HEK293 (cell line): ENCODE measurements at regions not wholly inside any gene's neighbourhood (a gene's known extent, or its start where the extent isn't known, plus 50 kb on each side); places are given as distances from the start of the nearest gene placed in this dataset.

Source experiments
- CTCF ChIA-PET: fragments of 350-600 bp; formaldehyde crosslinking; extraction: SDS; loops from one replicate; lab custom pipeline; 2021; ENCODE audit warnings: antibody characterized with exemption; lab: Yijun Ruan, JAX
- POLR2A ChIA-PET: fragments of 300-600 bp; formaldehyde crosslinking; extraction: SDS; loops from one replicate; lab custom pipeline; 2020; ENCODE audit warnings: antibody characterized with exemption, inconsistent platforms; lab: Yijun Ruan, JAX
- H3K27ac ChIP-seq: fragments of 200-500 bp; sonication (Bioruptor generic); 2 replicates; pipeline ENCODE4 v1.5.1; 2014; ENCODE audit warnings: low read depth, low read length, control low read depth, inconsistent platforms; ENCODE audit errors: extremely low read depth
- H3K36me3 ChIP-seq, 2 experiments: fragments of 200-500 bp in 1 of 2; sonication (Bioruptor generic) in 1 of 2; 1 replicate in 1 of 2; 2 replicates in 1 of 2; pipeline ENCODE4 v1.5.1; 2014 to 2017; ENCODE audit warnings: inconsistent platforms in 2 of 2, low read length in 2 of 2; ENCODE audit not compliant: control insufficient read depth in 2 of 2, insufficient read depth in 1 of 2
- H3K4me1 ChIP-seq: fragments of 200-500 bp; sonication (Bioruptor generic); 2 replicates; pipeline ENCODE4 v1.5.1; 2014; ENCODE audit warnings: mild to moderate bottlenecking, low read length, inconsistent platforms; ENCODE audit not compliant: control insufficient read depth, insufficient read depth
- H3K4me3 ChIP-seq: 2 replicates; pipeline ENCODE4 v1.5.1; 2011; ENCODE audit warnings: low read depth, mild to moderate bottlenecking, control low read depth, low read length, moderate library complexity
- H3K9me3 ChIP-seq: fragments of 200-500 bp; sonication (Bioruptor generic); 2 replicates; pipeline ENCODE4 v1.5.1; 2014; ENCODE audit warnings: low read depth, low read length, inconsistent platforms; ENCODE audit not compliant: control insufficient read depth, insufficient read depth
- GLI2 ChIP-seq: fragments of 450-650 bp; formaldehyde crosslinking; IDR thresholded peaks from 2 replicates; pipeline ENCODE4; 2017; ENCODE audit warnings: missing biosample characterization, missing genetic modification characterization, low read depth, borderline replicate concordance
- HOXC10 ChIP-seq: sonication (generic); formaldehyde crosslinking; IDR thresholded peaks from 2 replicates; pipeline ENCODE4 v1.8.1; 2023; ENCODE audit warnings: mild to moderate bottlenecking, missing genetic modification reagents
- SALL2 ChIP-seq: fragments of 450-650 bp; formaldehyde crosslinking; IDR thresholded peaks from 2 replicates; pipeline ENCODE4 v1.5.0; 2017; ENCODE audit warnings: missing biosample characterization, mild to moderate bottlenecking, missing genetic modification characterization, borderline replicate concordance
- SCRT2 ChIP-seq: fragments of 450-650 bp; formaldehyde crosslinking; IDR thresholded peaks from 2 replicates; pipeline ENCODE4 v1.5.1; 2016; ENCODE audit warnings: missing biosample characterization, missing genetic modification characterization
- SP2 ChIP-seq: fragments of 450-650 bp; formaldehyde crosslinking; IDR thresholded peaks from 2 replicates; pipeline ENCODE4 v1.5.1; 2016; ENCODE audit warnings: missing biosample characterization, missing genetic modification characterization
- YY1 ChIP-seq: fragments of 450-650 bp; formaldehyde crosslinking; IDR thresholded peaks from 2 replicates; pipeline ENCODE4 v1.5.1; 2018; ENCODE audit warnings: missing biosample characterization, missing genetic modification characterization
- ZBTB1 ChIP-seq: fragments of 450-650 bp; formaldehyde crosslinking; IDR thresholded peaks from 2 replicates; pipeline ENCODE4 v1.5.1; 2016; ENCODE audit warnings: missing biosample characterization, missing genetic modification characterization
- ZBTB17 ChIP-seq: fragments of 450-650 bp; formaldehyde crosslinking; IDR thresholded peaks from 2 replicates; pipeline ENCODE4 v1.5.1; 2016; ENCODE audit warnings: missing biosample characterization, missing genetic modification characterization
- ZBTB20 ChIP-seq: fragments of 450-650 bp; formaldehyde crosslinking; IDR thresholded peaks from 2 replicates; pipeline ENCODE4 v1.5.1; 2016; ENCODE audit warnings: missing biosample characterization, missing genetic modification characterization
- ZBTB21 ChIP-seq: fragments of 450-650 bp; formaldehyde crosslinking; IDR thresholded peaks from 2 replicates; pipeline ENCODE4 v1.5.1; 2017; ENCODE audit warnings: missing biosample characterization, missing genetic modification characterization
- ZFP3 ChIP-seq: fragments of 450-650 bp; formaldehyde crosslinking; IDR thresholded peaks from 2 replicates; pipeline ENCODE4 v1.5.1; 2016; ENCODE audit warnings: low read depth, missing biosample characterization, missing genetic modification characterization
- ZFP37 ChIP-seq: fragments of 450-650 bp; formaldehyde crosslinking; IDR thresholded peaks from 2 replicates; pipeline ENCODE4 v1.5.1; 2016; ENCODE audit warnings: missing biosample characterization, missing genetic modification characterization
- ZNF146 ChIP-seq: fragments of 450-650 bp; formaldehyde crosslinking; IDR thresholded peaks from 2 replicates; pipeline ENCODE4 v1.5.1; 2016; ENCODE audit warnings: missing biosample characterization, missing genetic modification characterization
- ZNF155 ChIP-seq: fragments of 450-650 bp; formaldehyde crosslinking; IDR thresholded peaks from 2 replicates; pipeline ENCODE4 v1.5.1; 2016; ENCODE audit warnings: missing biosample characterization, missing genetic modification characterization
- ZNF174 ChIP-seq: fragments of 450-650 bp; formaldehyde crosslinking; IDR thresholded peaks from 2 replicates; pipeline ENCODE4 v1.5.0; 2017; ENCODE audit warnings: missing biosample characterization, mild to moderate bottlenecking, missing genetic modification characterization
- ZNF175 ChIP-seq: fragments of 450-650 bp; formaldehyde crosslinking; IDR thresholded peaks from 2 replicates; pipeline ENCODE4 v1.5.1; 2016; ENCODE audit warnings: missing biosample characterization, missing genetic modification characterization
- ZNF23 ChIP-seq: fragments of 450-650 bp; formaldehyde crosslinking; IDR thresholded peaks from 2 replicates; pipeline ENCODE4 v1.5.1; 2016; ENCODE audit warnings: missing biosample characterization, missing genetic modification characterization, borderline replicate concordance
- ZNF24 ChIP-seq: fragments of 450-650 bp; formaldehyde crosslinking; IDR thresholded peaks from 2 replicates; pipeline ENCODE4 v1.5.1; 2016; ENCODE audit warnings: missing biosample characterization, missing genetic modification characterization
- ZNF248 ChIP-seq: fragments of 450-650 bp; formaldehyde crosslinking; IDR thresholded peaks from 2 replicates; pipeline ENCODE4 v1.5.1; 2017; ENCODE audit warnings: missing biosample characterization, missing genetic modification characterization
- ZNF274 ChIP-seq, 2 experiments: fragments of 200-500 bp in 1 of 2; fragments of 450-650 bp in 1 of 2; sonication (Bioruptor generic) in 1 of 2; formaldehyde crosslinking in 1 of 2; IDR thresholded peaks; 2 replicates each; pipeline versions ENCODE4 v1.5.1 to v1.6.1; 2014 to 2016; ENCODE audit warnings: borderline replicate concordance in 1 of 2, inconsistent platforms in 1 of 2, low read length in 1 of 2, missing biosample characterization in 1 of 2, missing genetic modification characterization in 1 of 2
- ZNF404 ChIP-seq: fragments of 450-650 bp; formaldehyde crosslinking; IDR thresholded peaks from 2 replicates; pipeline ENCODE4 v1.5.1; 2017; ENCODE audit warnings: missing biosample characterization, missing genetic modification characterization
- ZNF510 ChIP-seq: fragments of 450-650 bp; formaldehyde crosslinking; IDR thresholded peaks from 2 replicates; pipeline ENCODE4 v1.5.1; 2018; ENCODE audit warnings: mild to moderate bottlenecking, missing genetic modification characterization, missing biosample characterization; ENCODE audit not compliant: insufficient replicate concordance
- ZNF529 ChIP-seq: fragments of 450-650 bp; formaldehyde crosslinking; IDR thresholded peaks from 2 replicates; pipeline ENCODE4 v1.5.1; 2017; ENCODE audit warnings: missing genetic modification characterization, missing biosample characterization; ENCODE audit not compliant: insufficient replicate concordance
- ZNF530 ChIP-seq: fragments of 450-650 bp; formaldehyde crosslinking; IDR thresholded peaks from 2 replicates; pipeline ENCODE4 v1.5.1; 2016; ENCODE audit warnings: low read depth, missing biosample characterization, missing genetic modification characterization
- ZNF544 ChIP-seq: fragments of 450-650 bp; formaldehyde crosslinking; IDR thresholded peaks from 2 replicates; pipeline ENCODE4 v1.5.0; 2017; ENCODE audit warnings: missing biosample characterization, missing genetic modification characterization
- ZNF561 ChIP-seq: fragments of 450-650 bp; IDR thresholded peaks from 2 replicates; pipeline ENCODE4 v1.5.1; 2018; ENCODE audit warnings: missing biosample characterization, missing genetic modification characterization, borderline replicate concordance
- ZNF660 ChIP-seq: fragments of 450-650 bp; IDR thresholded peaks from 2 replicates; pipeline ENCODE4 v1.5.1; 2018; ENCODE audit warnings: missing biosample characterization, mild to moderate bottlenecking, missing genetic modification characterization
- ZNF776 ChIP-seq: fragments of 450-650 bp; formaldehyde crosslinking; IDR thresholded peaks from 2 replicates; pipeline ENCODE4 v1.5.0; 2017; ENCODE audit warnings: missing biosample characterization, missing genetic modification characterization, borderline replicate concordance
- TF ChIP-seq, protein P1 (sequence below): fragments of 450-650 bp; formaldehyde crosslinking; IDR thresholded peaks from 2 replicates; pipeline ENCODE4 v1.5.1; 2017; ENCODE audit warnings: missing biosample characterization, missing genetic modification characterization
- TF ChIP-seq, protein P2 (sequence below): fragments of 450-650 bp; formaldehyde crosslinking; IDR thresholded peaks from 2 replicates; pipeline ENCODE4 v1.5.1; 2016; ENCODE audit warnings: missing biosample characterization, missing genetic modification characterization
- TF ChIP-seq, protein P3 (sequence below): fragments of 450-650 bp; formaldehyde crosslinking; IDR thresholded peaks from 2 replicates; pipeline ENCODE4 v1.5.1; 2016; ENCODE audit warnings: missing biosample characterization, missing genetic modification characterization

DNA sequence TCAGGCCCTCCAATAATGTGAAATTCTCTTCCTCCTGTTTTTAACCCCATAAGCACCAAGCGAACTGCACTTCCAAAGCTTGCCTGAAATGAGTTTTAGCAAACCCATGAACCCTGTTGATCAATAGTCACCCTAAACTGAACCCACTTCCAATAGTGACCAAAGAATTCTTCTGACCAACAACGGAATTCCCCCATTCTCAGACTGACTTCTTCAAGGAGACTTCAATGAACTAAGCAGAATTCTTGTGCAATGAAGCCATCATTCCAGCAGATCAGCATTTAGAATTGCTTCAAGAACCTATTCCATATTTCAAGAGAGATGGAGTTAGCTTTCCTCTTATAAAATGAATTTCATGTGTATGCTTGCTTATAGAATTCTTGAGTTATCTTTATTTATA is 176.9 kb upstream of the FN1 start:
- H3K4me1 ChIP-seq: no peaks in the 10 kb centered on the region
- no peaks in the 10 kb centered on the region for H3K9me3 ChIP-seq
- no peaks in the 10 kb centered on the region for H3K36me3 ChIP-seq
- CTCF ChIA-PET: interaction anchor here (1.0 kb wide), 1 partner anchor 9 kb away, joined by 3 read pairs; no protein-coding TSS in a partner anchor
- no peak overlapping the region for H3K4me3 ChIP-seq
- POLR2A ChIA-PET: interaction anchor here (0.7 kb wide), 1 partner anchor 221 kb away, joined by 3 read pairs; no protein-coding TSS in a partner anchor
- no peak overlapping the region for H3K27ac ChIP-seq
- no peak for TF ChIP-seq ZNF175 (tag by site-specific recombination)
- TF ChIP-seq ZFP3: no peak
- TF ChIP-seq ZNF174: no peak
- TF ChIP-seq ZNF776 (tag by site-specific recombination): no peak
- no peak for TF ChIP-seq ZNF24
- TF ChIP-seq ZNF660 (tag by site-specific recombination): no peak
- TF ChIP-seq, protein P1, sequence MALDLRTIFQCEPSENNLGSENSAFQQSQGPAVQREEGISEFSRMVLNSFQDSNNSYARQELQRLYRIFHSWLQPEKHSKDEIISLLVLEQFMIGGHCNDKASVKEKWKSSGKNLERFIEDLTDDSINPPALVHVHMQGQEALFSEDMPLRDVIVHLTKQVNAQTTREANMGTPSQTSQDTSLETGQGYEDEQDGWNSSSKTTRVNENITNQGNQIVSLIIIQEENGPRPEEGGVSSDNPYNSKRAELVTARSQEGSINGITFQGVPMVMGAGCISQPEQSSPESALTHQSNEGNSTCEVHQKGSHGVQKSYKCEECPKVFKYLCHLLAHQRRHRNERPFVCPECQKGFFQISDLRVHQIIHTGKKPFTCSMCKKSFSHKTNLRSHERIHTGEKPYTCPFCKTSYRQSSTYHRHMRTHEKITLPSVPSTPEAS: no peak
- no peak for TF ChIP-seq YY1 (tag by site-specific recombination)
- TF ChIP-seq HOXC10: no peak
- TF ChIP-seq SP2 (tag by site-specific recombination): no peak
- no peak for TF ChIP-seq SALL2
- no peak for TF ChIP-seq ZFP37 (tag by site-specific recombination)
- no peak for TF ChIP-seq ZBTB17
- TF ChIP-seq ZNF544 (tag by site-specific recombination): no peak
- TF ChIP-seq ZNF404 (tag by site-specific recombination): no peak
- TF ChIP-seq ZNF510 (tag by site-specific recombination): no peak
- TF ChIP-seq, protein P2, sequence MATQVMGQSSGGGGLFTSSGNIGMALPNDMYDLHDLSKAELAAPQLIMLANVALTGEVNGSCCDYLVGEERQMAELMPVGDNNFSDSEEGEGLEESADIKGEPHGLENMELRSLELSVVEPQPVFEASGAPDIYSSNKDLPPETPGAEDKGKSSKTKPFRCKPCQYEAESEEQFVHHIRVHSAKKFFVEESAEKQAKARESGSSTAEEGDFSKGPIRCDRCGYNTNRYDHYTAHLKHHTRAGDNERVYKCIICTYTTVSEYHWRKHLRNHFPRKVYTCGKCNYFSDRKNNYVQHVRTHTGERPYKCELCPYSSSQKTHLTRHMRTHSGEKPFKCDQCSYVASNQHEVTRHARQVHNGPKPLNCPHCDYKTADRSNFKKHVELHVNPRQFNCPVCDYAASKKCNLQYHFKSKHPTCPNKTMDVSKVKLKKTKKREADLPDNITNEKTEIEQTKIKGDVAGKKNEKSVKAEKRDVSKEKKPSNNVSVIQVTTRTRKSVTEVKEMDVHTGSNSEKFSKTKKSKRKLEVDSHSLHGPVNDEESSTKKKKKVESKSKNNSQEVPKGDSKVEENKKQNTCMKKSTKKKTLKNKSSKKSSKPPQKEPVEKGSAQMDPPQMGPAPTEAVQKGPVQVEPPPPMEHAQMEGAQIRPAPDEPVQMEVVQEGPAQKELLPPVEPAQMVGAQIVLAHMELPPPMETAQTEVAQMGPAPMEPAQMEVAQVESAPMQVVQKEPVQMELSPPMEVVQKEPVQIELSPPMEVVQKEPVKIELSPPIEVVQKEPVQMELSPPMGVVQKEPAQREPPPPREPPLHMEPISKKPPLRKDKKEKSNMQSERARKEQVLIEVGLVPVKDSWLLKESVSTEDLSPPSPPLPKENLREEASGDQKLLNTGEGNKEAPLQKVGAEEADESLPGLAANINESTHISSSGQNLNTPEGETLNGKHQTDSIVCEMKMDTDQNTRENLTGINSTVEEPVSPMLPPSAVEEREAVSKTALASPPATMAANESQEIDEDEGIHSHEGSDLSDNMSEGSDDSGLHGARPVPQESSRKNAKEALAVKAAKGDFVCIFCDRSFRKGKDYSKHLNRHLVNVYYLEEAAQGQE (tag by site-specific recombination): no peak

DNA sequence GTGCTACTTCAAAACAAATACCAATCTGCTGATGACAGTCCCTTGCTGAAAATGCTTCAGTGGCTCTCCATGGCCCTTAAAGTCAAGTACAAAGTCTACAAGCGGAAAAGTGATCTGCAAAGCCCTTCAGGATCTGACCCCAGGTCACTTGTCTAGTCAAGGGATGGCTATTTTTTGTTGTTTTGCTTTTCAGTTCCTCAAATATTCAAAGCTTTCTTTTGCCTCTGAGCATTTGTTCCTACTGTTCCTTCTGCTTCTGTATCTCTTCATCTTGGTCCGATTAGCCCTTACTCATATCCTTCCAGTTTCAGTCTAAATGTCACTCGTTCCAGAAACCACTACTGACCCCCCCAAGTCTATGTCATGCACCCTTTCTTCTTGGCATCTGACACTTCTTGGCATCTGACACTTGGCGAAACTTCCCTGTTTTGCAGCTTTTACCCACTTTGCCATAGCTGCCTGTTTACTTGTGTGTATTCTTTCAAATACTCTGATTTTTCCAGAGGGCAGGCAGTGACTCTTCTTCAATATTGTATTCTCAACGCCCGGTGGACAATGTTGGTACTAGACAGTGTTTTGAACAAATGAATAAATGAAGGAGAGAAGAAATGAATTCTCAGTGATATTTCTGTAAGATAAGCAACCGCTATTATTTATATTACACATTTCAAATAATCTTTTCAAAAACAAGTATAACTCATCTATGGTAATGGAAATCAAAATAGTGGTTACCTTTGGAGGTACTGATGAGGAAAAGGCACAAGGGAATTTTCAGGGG is 175.9 kb upstream of the FN1 start:
- no peak overlapping the region for H3K4me3 ChIP-seq
- H3K36me3 ChIP-seq: no peaks in the 10 kb centered on the region
- H3K9me3 ChIP-seq: no peaks in the 10 kb centered on the region
- H3K4me1 ChIP-seq: no peaks in the 10 kb centered on the region
- ChIA-PET POLR2A (no interaction called here), CTCF (interaction anchor here (0.8 to 1.0 kb wide), 2 partner anchors 8 to 17 kb away, joined by 3 read pairs; no protein-coding TSS in a partner anchor)
- H3K27ac ChIP-seq: no peak overlapping the region
- TF ChIP-seq ZNF248 (tag by site-specific recombination) (no peak), ZBTB1 (tag by site-specific recombination) (no peak), ZNF155 (tag by site-specific recombination) (no peak), ZBTB20 (tag by site-specific recombination) (no peak), ZNF561 (tag by site-specific recombination) (no peak), ZNF404 (tag by site-specific recombination) (no peak), SCRT2 (tag by site-specific recombination) (no peak), GLI2 (no peak), ZNF274 (IDR thresholded peaks at IDR 0.05; ENCODE audit: low read length) (no peak), ZNF274 (tag by site-specific recombination; IDR thresholded peaks at IDR 0.05; ENCODE audit: borderline replicate concordance) (no peak), ZNF530 (tag by site-specific recombination) (no peak), ZNF776 (tag by site-specific recombination) (no peak), ZNF23 (tag by site-specific recombination) (no peak), ZBTB17 (no peak), ZBTB21 (tag by site-specific recombination) (no peak), ZNF146 (tag by site-specific recombination) (no peak), ZNF529 (no peak)
- TF ChIP-seq, protein P3, sequence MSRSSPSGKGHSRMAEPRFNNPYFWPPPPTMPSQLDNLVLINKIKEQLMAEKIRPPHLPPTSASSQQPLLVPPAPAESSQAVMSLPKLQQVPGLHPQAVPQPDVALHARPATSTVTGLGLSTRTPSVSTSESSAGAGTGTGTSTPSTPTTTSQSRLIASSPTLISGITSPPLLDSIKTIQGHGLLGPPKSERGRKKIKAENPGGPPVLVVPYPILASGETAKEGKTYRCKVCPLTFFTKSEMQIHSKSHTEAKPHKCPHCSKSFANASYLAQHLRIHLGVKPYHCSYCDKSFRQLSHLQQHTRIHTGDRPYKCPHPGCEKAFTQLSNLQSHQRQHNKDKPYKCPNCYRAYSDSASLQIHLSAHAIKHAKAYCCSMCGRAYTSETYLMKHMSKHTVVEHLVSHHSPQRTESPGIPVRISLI: no peak
